ENCODE measurements at regions not wholly inside any gene's neighbourhood (a gene's known extent, or its start where the extent isn't known, plus 50 kb on each side); places are given as distances from the start of the nearest gene placed in this dataset.

DNA sequence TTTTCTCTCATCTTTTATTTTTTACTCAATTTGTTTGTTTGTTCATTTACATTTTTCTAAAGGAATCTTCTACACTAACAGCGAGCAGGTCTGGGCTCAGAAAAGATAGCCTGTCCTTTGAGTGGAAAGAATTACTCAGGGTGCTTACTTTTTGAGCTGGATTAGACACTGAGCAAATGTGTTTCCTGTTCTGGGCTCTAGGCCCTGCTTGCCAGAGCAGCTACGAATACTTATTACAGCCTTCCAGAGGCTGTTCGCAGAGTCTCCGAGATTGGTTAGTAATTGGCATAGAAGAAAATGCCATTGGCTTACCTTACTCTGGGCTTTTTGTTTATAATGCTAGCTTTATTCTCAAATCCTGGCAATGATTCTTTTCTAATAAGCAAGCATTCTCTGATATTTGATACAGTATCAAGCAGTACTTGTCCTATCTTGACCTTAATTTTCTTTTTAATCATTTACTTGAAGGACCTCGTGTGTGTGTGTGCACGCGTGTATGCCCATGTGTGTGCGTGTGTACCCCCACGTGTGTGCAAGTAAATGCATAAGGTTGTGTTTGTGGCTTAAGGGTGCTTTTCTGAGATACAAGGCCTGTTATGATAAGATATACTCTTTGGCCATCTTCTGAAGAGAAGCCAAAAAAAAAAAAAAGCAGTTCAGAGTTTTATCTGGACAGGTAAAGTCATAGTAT is 76.2 kb upstream of the GRXCR1 start:
- TF ChIP-seq, protein P1, sequence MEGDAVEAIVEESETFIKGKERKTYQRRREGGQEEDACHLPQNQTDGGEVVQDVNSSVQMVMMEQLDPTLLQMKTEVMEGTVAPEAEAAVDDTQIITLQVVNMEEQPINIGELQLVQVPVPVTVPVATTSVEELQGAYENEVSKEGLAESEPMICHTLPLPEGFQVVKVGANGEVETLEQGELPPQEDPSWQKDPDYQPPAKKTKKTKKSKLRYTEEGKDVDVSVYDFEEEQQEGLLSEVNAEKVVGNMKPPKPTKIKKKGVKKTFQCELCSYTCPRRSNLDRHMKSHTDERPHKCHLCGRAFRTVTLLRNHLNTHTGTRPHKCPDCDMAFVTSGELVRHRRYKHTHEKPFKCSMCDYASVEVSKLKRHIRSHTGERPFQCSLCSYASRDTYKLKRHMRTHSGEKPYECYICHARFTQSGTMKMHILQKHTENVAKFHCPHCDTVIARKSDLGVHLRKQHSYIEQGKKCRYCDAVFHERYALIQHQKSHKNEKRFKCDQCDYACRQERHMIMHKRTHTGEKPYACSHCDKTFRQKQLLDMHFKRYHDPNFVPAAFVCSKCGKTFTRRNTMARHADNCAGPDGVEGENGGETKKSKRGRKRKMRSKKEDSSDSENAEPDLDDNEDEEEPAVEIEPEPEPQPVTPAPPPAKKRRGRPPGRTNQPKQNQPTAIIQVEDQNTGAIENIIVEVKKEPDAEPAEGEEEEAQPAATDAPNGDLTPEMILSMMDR (IDR thresholded peaks at IDR 0.05), result no peak
- no peak for TF ChIP-seq POLR2A (IDR thresholded peaks at IDR 0.05)
